ENCODE measurements at regions not wholly inside any gene's neighbourhood (a gene's known extent, or its start where the extent isn't known, plus 50 kb on each side); places are given as distances from the start of the nearest gene placed in this dataset.
"Not testable (repeated sequence)": the region's sequence is repeated elsewhere in the genome, so short reads cannot be mapped to it uniquely, and the experiment has no call there.

DNA sequence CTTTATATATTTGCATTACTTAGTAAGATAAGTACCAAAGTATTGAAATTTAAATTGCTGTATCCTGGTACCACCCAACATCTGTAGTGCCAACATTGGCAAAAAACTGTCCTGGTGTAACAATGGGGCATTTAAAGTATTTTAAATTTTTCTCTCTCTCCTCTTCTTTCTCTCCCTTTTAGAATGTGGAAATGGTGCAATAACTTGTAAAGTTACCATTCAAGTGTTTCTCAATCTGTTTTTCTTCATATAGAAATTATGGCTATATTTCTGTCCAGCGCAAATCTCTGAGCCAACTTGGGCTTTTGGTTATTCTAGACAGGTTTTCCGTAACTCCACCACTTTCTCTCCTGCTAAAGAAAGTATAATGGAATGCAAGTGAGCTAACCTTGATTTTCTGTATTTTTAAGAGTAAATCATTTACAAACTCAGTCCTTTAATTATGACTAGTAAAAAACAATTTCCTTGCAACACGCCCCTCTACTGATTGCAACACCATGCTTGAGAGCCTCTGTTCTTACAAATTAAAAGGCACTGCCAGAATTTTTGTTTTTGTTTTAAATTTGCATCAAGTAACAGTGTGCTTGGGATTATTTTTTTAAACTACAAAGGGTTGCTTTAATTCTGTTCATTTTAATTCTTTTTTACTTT lies 324.2 kb upstream of the CITED2 start:
- no peaks in the 10 kb centered on the region for H4K20me1 ChIP-seq (ENCODE audit: insufficient read depth, low read length)
- DNase-seq (ENCODE audit: insufficient read length, low spot score, missing footprints), result no peak
- no peaks in the 10 kb centered on the region for H3K27me3 ChIP-seq (ENCODE audit: insufficient read depth, low read length)
- H3K4me1 ChIP-seq (ENCODE audit: insufficient read depth, low read length), result no peaks in the 10 kb centered on the region
- no peaks in the 10 kb centered on the region for H3K36me3 ChIP-seq (ENCODE audit: insufficient read depth, low read length)
- no peak overlapping the region for H3K4me3 ChIP-seq (ENCODE audit: insufficient read depth, low read length)
- H2AFZ ChIP-seq (ENCODE audit: low read length), result no peak overlapping the region
- H3K79me2 ChIP-seq (ENCODE audit: insufficient read depth, low read length), result no peaks in the 10 kb centered on the region
- TF ChIP-seq, protein P1, sequence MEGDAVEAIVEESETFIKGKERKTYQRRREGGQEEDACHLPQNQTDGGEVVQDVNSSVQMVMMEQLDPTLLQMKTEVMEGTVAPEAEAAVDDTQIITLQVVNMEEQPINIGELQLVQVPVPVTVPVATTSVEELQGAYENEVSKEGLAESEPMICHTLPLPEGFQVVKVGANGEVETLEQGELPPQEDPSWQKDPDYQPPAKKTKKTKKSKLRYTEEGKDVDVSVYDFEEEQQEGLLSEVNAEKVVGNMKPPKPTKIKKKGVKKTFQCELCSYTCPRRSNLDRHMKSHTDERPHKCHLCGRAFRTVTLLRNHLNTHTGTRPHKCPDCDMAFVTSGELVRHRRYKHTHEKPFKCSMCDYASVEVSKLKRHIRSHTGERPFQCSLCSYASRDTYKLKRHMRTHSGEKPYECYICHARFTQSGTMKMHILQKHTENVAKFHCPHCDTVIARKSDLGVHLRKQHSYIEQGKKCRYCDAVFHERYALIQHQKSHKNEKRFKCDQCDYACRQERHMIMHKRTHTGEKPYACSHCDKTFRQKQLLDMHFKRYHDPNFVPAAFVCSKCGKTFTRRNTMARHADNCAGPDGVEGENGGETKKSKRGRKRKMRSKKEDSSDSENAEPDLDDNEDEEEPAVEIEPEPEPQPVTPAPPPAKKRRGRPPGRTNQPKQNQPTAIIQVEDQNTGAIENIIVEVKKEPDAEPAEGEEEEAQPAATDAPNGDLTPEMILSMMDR (IDR thresholded peaks at IDR 0.05; ENCODE audit: extremely low read depth, low read depth, low read length), result no peak
- H3K9me3 ChIP-seq (ENCODE audit: low read depth, low read length), result no peaks in the 10 kb centered on the region
- no peak overlapping the region for H3K4me2 ChIP-seq (ENCODE audit: insufficient read depth, low read length)
- no peak overlapping the region for H3K27ac ChIP-seq (ENCODE audit: low read depth, low read length)

DNA sequence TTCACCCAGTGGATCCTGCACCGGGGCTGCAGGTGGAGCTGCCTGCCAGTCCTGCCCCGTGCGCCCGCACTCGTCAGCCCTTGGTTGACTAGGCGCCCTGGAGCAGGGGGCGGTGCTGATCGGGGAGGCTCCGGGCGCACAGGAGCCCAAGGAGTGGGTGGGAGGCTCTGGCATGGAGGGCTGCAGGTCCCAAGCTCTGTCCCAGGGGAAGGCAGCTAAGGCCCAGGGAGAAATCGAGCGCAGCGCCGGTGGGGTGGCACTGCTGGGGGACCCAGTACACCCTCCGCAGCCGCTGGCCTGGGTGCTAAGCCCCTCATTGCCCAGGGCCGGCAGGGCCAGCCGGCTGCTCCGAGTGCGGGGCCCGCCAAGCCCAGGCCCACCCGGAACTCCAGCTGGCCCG lies 323.4 kb upstream of the CITED2 start:
- H3K4me3 ChIP-seq (ENCODE audit: insufficient read depth, low read length); H3K27ac ChIP-seq (ENCODE audit: low read depth, low read length); H3K4me2 ChIP-seq (ENCODE audit: insufficient read depth, low read length); H3K9me3 ChIP-seq (ENCODE audit: low read depth, low read length); H2AFZ ChIP-seq (ENCODE audit: low read length); H3K79me2 ChIP-seq (ENCODE audit: insufficient read depth, low read length); H4K20me1 ChIP-seq (ENCODE audit: insufficient read depth, low read length); DNase-seq (ENCODE audit: insufficient read length, low spot score, missing footprints); H3K27me3 ChIP-seq (ENCODE audit: insufficient read depth, low read length); H3K36me3 ChIP-seq (ENCODE audit: insufficient read depth, low read length); H3K4me1 ChIP-seq (ENCODE audit: insufficient read depth, low read length): not testable (repeated sequence)

DNA sequence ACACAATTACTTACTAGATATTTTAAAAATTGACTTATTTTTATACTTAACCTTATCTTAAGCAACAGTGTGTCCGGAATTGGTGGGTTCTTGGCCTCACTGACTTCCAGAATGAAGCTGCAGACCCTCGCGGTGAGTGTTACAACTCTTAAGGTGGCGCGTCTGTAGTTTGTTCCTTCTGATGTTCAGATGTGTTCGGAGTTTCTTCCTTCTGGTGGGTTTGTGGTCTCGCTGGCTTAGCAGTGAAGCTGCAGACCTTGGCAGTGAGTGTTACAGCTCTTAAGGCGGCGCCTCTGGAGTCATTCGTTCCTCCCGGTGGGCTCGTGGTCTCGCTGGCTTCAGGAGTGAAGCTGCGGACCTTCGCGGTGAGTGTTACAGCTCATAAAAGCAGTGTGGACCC lies 322.5 kb upstream of the CITED2 start:
- H3K4me1 ChIP-seq (ENCODE audit: insufficient read depth, low read length); H3K27me3 ChIP-seq (ENCODE audit: insufficient read depth, low read length); H3K4me2 ChIP-seq (ENCODE audit: insufficient read depth, low read length); H3K9me3 ChIP-seq (ENCODE audit: low read depth, low read length); DNase-seq (ENCODE audit: insufficient read length, low spot score, missing footprints); H3K36me3 ChIP-seq (ENCODE audit: insufficient read depth, low read length); H3K27ac ChIP-seq (ENCODE audit: low read depth, low read length); H3K79me2 ChIP-seq (ENCODE audit: insufficient read depth, low read length); H2AFZ ChIP-seq (ENCODE audit: low read length); H3K4me3 ChIP-seq (ENCODE audit: insufficient read depth, low read length); H4K20me1 ChIP-seq (ENCODE audit: insufficient read depth, low read length): not testable (repeated sequence)

DNA sequence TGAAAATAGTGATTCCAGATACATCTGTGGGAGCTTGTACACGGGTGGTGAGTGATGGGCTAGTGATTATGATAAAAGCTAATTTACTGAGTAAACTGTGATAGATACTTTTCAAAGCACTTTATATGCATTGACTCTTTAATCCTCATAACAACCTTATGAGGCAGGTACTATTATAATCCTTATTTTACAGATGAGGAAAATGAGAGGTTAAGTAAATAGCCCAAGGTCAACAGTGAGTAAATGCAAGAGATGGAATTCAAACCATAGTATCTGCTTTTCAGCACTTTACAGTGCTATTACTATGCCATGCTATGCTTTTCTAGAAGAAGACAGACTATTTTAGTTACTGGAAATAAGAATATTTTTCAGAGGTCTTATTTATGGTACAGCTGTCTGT lies 320.9 kb upstream of the CITED2 start:
- H3K27me3 ChIP-seq (ENCODE audit: insufficient read depth, low read length), result no peaks in the 10 kb centered on the region
- no peaks in the 10 kb centered on the region for H3K79me2 ChIP-seq (ENCODE audit: insufficient read depth, low read length)
- H3K9me3 ChIP-seq (ENCODE audit: low read depth, low read length), result no peaks in the 10 kb centered on the region
- TF ChIP-seq, protein P1 (IDR thresholded peaks at IDR 0.05; ENCODE audit: extremely low read depth, low read depth, low read length), result no peak
- no peak overlapping the region for H2AFZ ChIP-seq (ENCODE audit: low read length)
- no peak overlapping the region for H3K4me2 ChIP-seq (ENCODE audit: insufficient read depth, low read length)
- H3K4me3 ChIP-seq (ENCODE audit: insufficient read depth, low read length), result no peak overlapping the region
- no peak for DNase-seq (ENCODE audit: insufficient read length, low spot score, missing footprints)
- no peaks in the 10 kb centered on the region for H3K4me1 ChIP-seq (ENCODE audit: insufficient read depth, low read length)
- no peaks in the 10 kb centered on the region for H4K20me1 ChIP-seq (ENCODE audit: insufficient read depth, low read length)
- no peaks in the 10 kb centered on the region for H3K36me3 ChIP-seq (ENCODE audit: insufficient read depth, low read length)
- H3K27ac ChIP-seq (ENCODE audit: low read depth, low read length), result no peak overlapping the region

DNA sequence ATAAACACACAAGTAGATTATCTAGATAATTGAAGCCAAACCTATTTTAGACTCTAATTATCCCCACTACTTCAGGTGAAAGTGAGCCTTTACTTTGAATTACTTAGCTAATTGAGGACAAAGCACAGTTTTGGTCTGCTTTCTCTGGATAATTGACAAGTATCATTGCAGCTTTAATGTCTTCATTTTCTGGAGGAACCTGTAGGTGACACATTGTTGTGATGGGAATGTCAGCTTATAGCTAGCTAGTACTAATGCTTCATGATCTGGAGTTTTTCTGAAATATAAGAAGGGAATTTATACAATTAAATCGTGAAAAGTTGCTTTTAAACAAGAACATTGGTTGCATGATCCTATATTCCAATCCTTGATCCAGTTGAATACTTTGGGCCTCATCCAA lies 319.3 kb upstream of the CITED2 start:
- H2AFZ ChIP-seq (ENCODE audit: low read length), result no peak overlapping the region
- TF ChIP-seq, protein P1 (IDR thresholded peaks at IDR 0.05; ENCODE audit: extremely low read depth, low read depth, low read length), result no peak
- no peaks in the 10 kb centered on the region for H3K79me2 ChIP-seq (ENCODE audit: insufficient read depth, low read length)
- no peaks in the 10 kb centered on the region for H3K27me3 ChIP-seq (ENCODE audit: insufficient read depth, low read length)
- no peak overlapping the region for H3K4me2 ChIP-seq (ENCODE audit: insufficient read depth, low read length)
- no peak overlapping the region for H3K27ac ChIP-seq (ENCODE audit: low read depth, low read length)
- no peaks in the 10 kb centered on the region for H3K4me1 ChIP-seq (ENCODE audit: insufficient read depth, low read length)
- no peak for DNase-seq (ENCODE audit: insufficient read length, low spot score, missing footprints)
- H3K36me3 ChIP-seq (ENCODE audit: insufficient read depth, low read length), result no peaks in the 10 kb centered on the region
- H3K9me3 ChIP-seq (ENCODE audit: low read depth, low read length), result no peaks in the 10 kb centered on the region
- no peak overlapping the region for H3K4me3 ChIP-seq (ENCODE audit: insufficient read depth, low read length)
- H4K20me1 ChIP-seq (ENCODE audit: insufficient read depth, low read length), result no peaks in the 10 kb centered on the region
